Heart right ventricle (tissue), 16 donors: ENCODE measurements at regions not wholly inside any gene's neighbourhood (a gene's known extent, or its start where the extent isn't known, plus 50 kb on each side); places are given as distances from the start of the nearest gene placed in this dataset.

Source experiments
- ATAC-seq, 8 donors: fragments of 200-7000 bp; cut with Tn5 transposase; one replicate each; pipeline ENCODE4 v1.9.1; 2020; ENCODE audit warnings: mild to moderate bottlenecking in 8 of 8, moderate library complexity in 8 of 8, moderate number of reproducible peaks in 1 of 8
- DNase-seq, 2 donors: peaks; one replicate each; pipeline ENCODE4 v3.0.0-alpha.2; 2020
- H3K27ac ChIP-seq, 10 donors: fragments of 200-600 bp; sonication (generic) in 2 of 10; one replicate each; pipeline versions ENCODE4 v1.5.0 to v1.8.0; 2020 to 2022; ENCODE audit warnings: mild to moderate bottlenecking in 3 of 10
- H3K27me3 ChIP-seq, 7 donors: fragments of 200-600 bp; one replicate each; pipeline ENCODE4 v1.8.0; 2021 to 2022; ENCODE audit warnings: mild to moderate bottlenecking in 2 of 7
- H3K36me3 ChIP-seq, 9 donors: fragments of 200-600 bp; sonication (generic) in 1 of 9; one replicate each; pipeline versions ENCODE4 v1.5.0 to v1.8.0; 2020 to 2022; ENCODE audit warnings: mild to moderate bottlenecking in 2 of 9
- H3K4me1 ChIP-seq, 9 donors: fragments of 200-600 bp; sonication (generic) in 1 of 9; one replicate each; pipeline versions ENCODE4 v1.5.0 to v1.8.0; 2020 to 2022; ENCODE audit warnings: mild to moderate bottlenecking in 4 of 9
- H3K4me3 ChIP-seq, 10 donors: fragments of 200-600 bp; sonication (generic) in 2 of 10; one replicate each; pipeline versions ENCODE4 v1.5.0 to v1.8.0; 2020 to 2022; ENCODE audit warnings: mild to moderate bottlenecking in 7 of 10, moderate library complexity in 2 of 10
- H3K9me3 ChIP-seq, 11 donors: fragments of 200-600 bp in 10 of 11; sonication (generic) in 2 of 11; one replicate each; pipeline versions ENCODE4 v1.5.0 to v1.8.0; 2013 to 2022; ENCODE audit warnings: mild to moderate bottlenecking in 2 of 11, control low read depth in 1 of 11, moderate library complexity in 1 of 11
- WGBS, 2 donors: extraction: QIAGEN DNeasy Blood & Tissue Kit; methylation state at CpG; one replicate each; pipeline ENCODE4 v1.1.7; 2013; ENCODE audit warnings: inconsistent platforms in 1 of 2; 5-methylcytosine and 5-hydroxymethylcytosine counted together
- intact Hi-C, 10 donors: fragments of 100-400 bp; cut with DNase I; formaldehyde crosslinking; loops; one replicate each; pipeline versions ENCODE4 v1.11.1 to v1.14.2; 2022
- TF ChIP-seq, protein P1 (sequence below), 9 donors: fragments of 200-600 bp; sonication (generic) in 2 of 9; IDR thresholded peaks; one replicate each; pipeline versions ENCODE4 v1.5.0 to v1.8.0; 2021 to 2022; ENCODE audit warnings: antibody characterized with exemption in 9 of 9, mild to moderate bottlenecking in 5 of 9, moderate library complexity in 1 of 9
- donor health status: Arrhythmogenic right ventricular cardiomyopathy.
- donor health status: ischemic (EF 13 %, LVEDD 7.1; RV severe dilation, severe dysfunction).
- donor health status: healthy with polysubstance abuse.
- donor health status: DM: no; HTN: yes; CAD: no.
- donor health status: DM: no; HTN: no; CAD: no.
- donor health status: ischemic (EF 25% LVEDD 6.9; RV normal size, moderate dysfunction).
- donor health status: ischemic (EF 25% LVEDD 5.7; RV mildly dilated, moderate dysfunction).
- donor health status: healthy.
- donor health status: DM: yes; HTN: yes; CAD: no.
- donor health status: Ischemic cardiomyopathy.
- donor health status: ischemic (EF 35%, LVEDD 5.7; RV mildly dilated, moderate dysfunction).
- donor health status: nonischemic (EF 11% LVEDD 7.7; RV severe dilation, severe dysfunction).
- donor health status: DM: yes; HTN: yes; CAD: no.
- donor health status: PGD.
- donor health status: ischemic (EF 29% LVEDD 5.4; RV normal size, mild dysfunction).
- donor health status: nonischemic (EF 23%, LVEDD 6.1; RV moderate dilation, normal function).

- TF ChIP-seq, protein P1, sequence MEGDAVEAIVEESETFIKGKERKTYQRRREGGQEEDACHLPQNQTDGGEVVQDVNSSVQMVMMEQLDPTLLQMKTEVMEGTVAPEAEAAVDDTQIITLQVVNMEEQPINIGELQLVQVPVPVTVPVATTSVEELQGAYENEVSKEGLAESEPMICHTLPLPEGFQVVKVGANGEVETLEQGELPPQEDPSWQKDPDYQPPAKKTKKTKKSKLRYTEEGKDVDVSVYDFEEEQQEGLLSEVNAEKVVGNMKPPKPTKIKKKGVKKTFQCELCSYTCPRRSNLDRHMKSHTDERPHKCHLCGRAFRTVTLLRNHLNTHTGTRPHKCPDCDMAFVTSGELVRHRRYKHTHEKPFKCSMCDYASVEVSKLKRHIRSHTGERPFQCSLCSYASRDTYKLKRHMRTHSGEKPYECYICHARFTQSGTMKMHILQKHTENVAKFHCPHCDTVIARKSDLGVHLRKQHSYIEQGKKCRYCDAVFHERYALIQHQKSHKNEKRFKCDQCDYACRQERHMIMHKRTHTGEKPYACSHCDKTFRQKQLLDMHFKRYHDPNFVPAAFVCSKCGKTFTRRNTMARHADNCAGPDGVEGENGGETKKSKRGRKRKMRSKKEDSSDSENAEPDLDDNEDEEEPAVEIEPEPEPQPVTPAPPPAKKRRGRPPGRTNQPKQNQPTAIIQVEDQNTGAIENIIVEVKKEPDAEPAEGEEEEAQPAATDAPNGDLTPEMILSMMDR (IDR thresholded peaks at IDR 0.05), result no peak
- H3K9me3 ChIP-seq, result peaks cover 0 to 26% (median 0%) of the 10 kb centered on the region in 11 donors
- H3K27me3 ChIP-seq, result no peaks in the 10 kb centered on the region
- 72 to 76% methylated on average over 3 of the region's 3 CpGs for WGBS, 2 donors
- no peaks in the 10 kb centered on the region for H3K4me1 ChIP-seq
- H3K4me3 ChIP-seq, result no peak overlapping the region
- H3K36me3 ChIP-seq, result no peaks in the 10 kb centered on the region
- intact Hi-C loops, result no loop called here
- ATAC-seq (no peak), DNase-seq (no peak)
- no peak overlapping the region for H3K27ac ChIP-seq
These were observed 164.0 kb upstream of the TRAM1L1 start for GRCh38 chr4:117249333-117249732.

DNA sequence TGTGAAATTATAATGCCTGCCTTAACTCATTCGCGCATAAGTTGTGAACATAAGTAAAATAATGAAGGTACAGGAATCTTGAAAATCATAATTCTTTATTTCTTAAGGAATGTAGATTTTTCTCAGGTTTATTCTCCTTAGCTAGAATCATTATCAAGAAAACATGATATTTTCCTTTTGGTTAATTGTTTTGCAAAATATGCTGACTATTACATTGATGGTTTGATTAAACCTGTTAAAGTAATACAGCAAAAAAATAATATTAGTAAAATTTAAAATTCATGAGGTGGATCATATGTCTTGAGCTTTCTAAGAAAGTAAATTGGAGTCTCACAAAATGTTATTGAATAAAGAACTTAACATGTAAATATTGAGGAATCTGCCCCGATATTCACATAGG is 178.7 kb upstream of the TRAM1L1 start:
- ATAC-seq (no peak), DNase-seq (no peak)
- Histone ChIP-seq H3K4me1 (no peaks in the 10 kb centered on the region), H3K27me3 (no peaks in the 10 kb centered on the region), H3K4me3 (no peak overlapping the region), H3K9me3 (no peaks in the 10 kb centered on the region), H3K36me3 (no peaks in the 10 kb centered on the region), H3K27ac (no peak overlapping the region)
- intact Hi-C loops, result no loop called here
- WGBS, 2 donors, result 76 to 94% methylated on average over 3 of the region's 3 CpGs
- TF ChIP-seq, protein P1 (IDR thresholded peaks at IDR 0.05), result no peak

- WGBS, 2 donors, result 76 to 91% methylated on average over 3 of the region's 3 CpGs
- ATAC-seq (no peak), DNase-seq (no peak)
- TF ChIP-seq, protein P1 (IDR thresholded peaks at IDR 0.05), result no peak
- H3K4me1 ChIP-seq, result no peaks in the 10 kb centered on the region
- H3K27me3 ChIP-seq, result no peaks in the 10 kb centered on the region
- intact Hi-C loops, result no loop called here
- H3K9me3 ChIP-seq, result no peaks in the 10 kb centered on the region
- no peak overlapping the region for H3K27ac ChIP-seq
- no peaks in the 10 kb centered on the region for H3K36me3 ChIP-seq
- no peak overlapping the region for H3K4me3 ChIP-seq
These were observed 181.9 kb upstream of the TRAM1L1 start for GRCh38 chr4:117267317-117267716.

GRCh38 chr4:117284736-117285135 is 199.4 kb upstream of the TRAM1L1 start:
- intact Hi-C loops, result no loop called here
- TF ChIP-seq, protein P1 (IDR thresholded peaks at IDR 0.05), result no peak
- ATAC-seq, result no peak
- Histone ChIP-seq H3K4me1 (no peaks in the 10 kb centered on the region), H3K27me3 (no peaks in the 10 kb centered on the region), H3K36me3 (no peaks in the 10 kb centered on the region), H3K27ac (no peak overlapping the region), H3K9me3 (peaks cover 0 to 4% (median 0%) of the 10 kb centered on the region in 11 donors), H3K4me3 (no peak overlapping the region)
- no peak for DNase-seq

DNA sequence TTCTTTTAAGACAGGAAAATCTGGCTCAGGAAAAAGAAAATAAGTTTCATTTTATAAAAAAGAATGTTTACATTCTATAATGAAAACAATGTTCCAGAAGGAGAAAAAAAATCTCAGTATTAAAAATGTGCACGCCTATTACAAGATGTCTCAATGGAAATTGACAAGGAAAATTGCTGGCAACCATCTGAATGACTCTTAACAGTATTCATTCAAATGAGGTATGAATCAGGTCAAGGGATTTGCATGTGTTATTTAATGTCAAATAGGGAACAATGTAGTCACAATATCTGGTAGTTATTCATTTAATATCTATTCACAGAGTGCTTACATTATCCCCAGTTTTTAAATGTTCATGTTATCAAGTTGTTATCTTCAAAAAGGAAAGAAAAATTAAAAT is 208.4 kb upstream of the TRAM1L1 start:
- Histone ChIP-seq H3K27me3 (no peaks in the 10 kb centered on the region), H3K36me3 (no peaks in the 10 kb centered on the region), H3K27ac (no peak overlapping the region), H3K4me3 (no peak overlapping the region), H3K9me3 (peaks cover 0 to 4% (median 0%) of the 10 kb centered on the region in 11 donors), H3K4me1 (no peaks in the 10 kb centered on the region)
- intact Hi-C loops, result no loop called here
- WGBS, 2 donors, result 0 to 83% methylated on average over 1 of the region's 1 CpG
- ATAC-seq, result no peak
- TF ChIP-seq, protein P1 (IDR thresholded peaks at IDR 0.05), result no peak
- DNase-seq, result no peak
